ENCODE measurements at regions not wholly inside any gene's neighbourhood (a gene's known extent, or its start where the extent isn't known, plus 50 kb on each side); places are given as distances from the start of the nearest gene placed in this dataset.
"Not testable (repeated sequence)": the region's sequence is repeated elsewhere in the genome, so short reads cannot be mapped to it uniquely, and the experiment has no call there.

GRCh38 chr5:91950328-91950727, 567.2 kb upstream of the ARRDC3 start:
- DNase-seq, result no peak

- DNase-seq, result no peak
These were observed 563.8 kb upstream of the ARRDC3 start for GRCh38 chr5:91946870-91947269.

- no peak for DNase-seq
These were observed 558.5 kb upstream of the ARRDC3 start for GRCh38 chr5:91941588-91941987.

- DNase-seq, result no peak
These were observed 555.3 kb upstream of the ARRDC3 start for GRCh38 chr5:91938441-91938840.

DNA sequence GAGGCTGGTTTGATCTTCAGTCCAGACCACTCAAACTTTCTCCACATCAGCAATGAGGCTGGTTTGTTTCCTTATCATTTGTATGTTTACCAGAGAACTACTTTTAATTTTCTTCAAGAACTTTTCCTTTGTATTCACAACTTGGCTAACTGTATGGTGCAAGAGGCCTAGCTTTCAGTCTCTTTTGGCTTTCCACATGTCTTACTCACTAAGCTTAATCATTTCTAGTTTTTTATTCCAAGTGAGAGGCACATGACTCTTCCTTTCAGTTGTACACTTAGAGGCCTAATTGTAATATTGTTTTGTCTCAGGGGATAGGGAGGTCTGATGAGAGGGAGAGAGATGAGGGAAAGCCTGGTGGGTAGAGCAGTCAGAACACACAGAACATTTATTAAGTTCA, 554.0 kb upstream of the ARRDC3 start:
- DNase-seq, result no peak

DNA sequence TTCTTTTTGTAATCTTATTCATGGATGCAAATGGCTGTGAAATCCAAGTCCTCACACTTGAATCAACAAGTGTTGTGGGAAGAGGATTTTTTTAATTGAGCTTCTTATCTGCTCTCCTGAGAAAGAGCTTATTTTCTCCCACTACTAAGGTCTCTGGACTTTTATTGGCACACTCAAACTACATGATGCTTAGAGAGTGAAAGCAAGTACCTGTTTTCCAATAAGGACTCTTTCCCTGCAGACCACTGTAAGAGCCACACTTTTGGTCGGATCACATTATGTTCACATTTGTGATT, 546.4 kb upstream of the ARRDC3 start:
- DNase-seq, result no peak

DNA sequence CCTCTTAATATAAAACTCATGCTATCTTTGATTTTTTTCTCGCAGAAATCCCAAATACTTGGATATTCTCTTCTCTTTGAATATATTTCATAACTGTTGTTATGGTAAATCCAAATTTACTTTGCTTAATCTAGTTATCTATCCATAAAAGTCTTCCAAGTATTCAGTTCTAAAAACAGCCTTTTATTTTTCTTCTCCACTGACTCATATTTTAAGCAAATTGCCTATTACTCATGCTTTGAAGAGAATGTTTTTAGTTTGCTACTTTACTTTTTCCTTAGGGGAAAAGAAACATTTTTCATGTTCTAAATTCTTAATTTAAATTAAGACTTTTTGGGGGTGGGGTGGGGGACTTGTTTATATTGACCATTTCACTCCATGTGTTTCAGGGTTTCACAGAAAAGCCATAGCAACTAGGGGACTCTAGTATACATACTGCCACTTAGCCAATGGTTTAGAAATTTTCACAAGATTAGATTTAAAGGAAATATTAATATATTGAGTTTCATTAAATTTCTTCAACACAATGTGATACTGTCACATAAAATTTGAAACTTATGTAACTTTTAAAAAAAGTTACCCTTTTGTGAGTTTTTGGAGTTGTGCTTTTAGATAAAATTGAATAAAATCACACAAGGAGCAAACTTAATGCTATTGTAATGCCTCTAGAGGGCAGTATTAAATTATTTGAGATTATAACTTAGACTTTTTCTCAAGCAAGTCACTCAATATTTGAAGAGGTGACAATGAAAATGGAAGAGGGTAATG, 545.8 kb upstream of the ARRDC3 start:
- no peak for DNase-seq

- DNase-seq, result no peak
These were observed 544.3 kb upstream of the ARRDC3 start for GRCh38 chr5:91927439-91927838.

DNA sequence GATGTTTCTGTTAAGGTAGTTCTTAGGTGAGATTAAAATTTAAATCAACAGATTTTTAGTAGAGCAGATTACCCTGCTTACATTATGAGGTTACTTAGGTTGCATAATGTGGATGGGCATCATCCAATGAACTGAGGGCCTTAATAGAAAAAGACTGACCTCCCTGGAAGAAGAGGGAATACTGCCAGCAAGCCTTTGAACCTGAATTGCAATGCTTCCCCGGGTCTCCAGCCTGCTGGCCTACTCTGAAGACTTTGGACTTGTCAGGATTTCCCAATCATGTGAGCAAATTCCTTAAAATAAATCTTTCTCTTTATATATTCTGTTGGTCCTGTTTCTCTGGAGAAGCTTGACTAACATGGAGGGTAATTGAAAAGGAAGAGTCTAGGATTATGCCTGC, 542.1 kb upstream of the ARRDC3 start:
- DNase-seq, result no peak

DNA sequence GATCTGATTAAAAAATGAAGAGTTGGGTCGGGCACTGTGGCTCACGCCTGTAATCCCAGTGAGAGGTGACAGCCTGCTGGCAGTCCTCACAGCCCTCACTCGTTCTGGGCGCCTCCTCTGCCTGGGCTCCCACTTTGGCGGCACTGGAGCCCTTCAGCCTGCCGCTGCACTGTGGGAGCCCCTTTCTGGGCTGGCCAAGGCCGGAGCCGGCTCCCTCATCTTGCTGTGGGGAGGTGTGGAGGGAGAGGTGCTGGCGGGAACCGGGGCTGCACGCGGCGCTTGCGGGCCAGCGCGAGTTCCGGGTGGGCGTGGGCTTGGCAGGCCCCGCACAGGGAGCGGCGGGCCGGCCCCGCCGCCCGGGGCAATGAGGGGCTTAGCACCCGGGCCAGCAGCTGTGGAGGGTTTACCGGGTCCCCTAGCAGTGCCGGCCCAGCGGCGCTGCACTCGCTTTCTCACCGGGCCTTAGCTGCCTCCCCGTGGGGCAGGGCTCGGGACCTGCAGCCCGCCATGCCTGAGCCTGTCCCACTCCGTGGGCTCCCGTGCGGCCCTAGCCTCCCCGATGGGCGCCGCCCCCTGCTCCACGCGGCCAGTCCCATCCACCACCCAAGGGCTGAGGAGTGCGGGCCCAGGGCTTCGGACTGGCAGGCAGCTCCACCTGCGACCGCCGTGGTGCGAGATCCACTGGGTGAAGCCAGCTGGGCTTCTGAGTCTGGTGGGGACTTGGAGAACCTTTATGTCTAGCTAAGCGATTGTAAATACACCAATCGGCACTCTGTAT, 534.1 kb upstream of the ARRDC3 start:
- not testable (repeated sequence) for DNase-seq

GRCh38 chr5:91910655-91911054, 527.5 kb upstream of the ARRDC3 start:
- no peak for DNase-seq

DNA sequence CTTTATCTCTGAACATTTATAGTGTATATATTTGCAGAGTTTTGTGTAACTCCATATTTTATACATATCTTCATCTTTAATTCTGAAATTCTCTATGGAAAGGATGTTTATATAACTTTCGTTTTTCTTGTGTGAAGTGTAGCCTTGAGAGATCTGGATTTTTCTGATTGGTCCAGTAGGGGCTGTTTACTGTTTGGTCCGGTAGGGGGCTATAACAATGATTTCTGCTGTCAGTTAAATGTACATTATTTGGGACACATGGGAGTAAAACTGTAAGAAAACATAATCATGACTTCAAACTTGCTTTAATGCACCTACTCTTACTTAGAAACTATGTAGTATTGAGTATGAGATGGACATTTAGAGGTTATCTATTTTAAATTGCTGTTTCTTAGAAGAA, 527.1 kb upstream of the ARRDC3 start:
- DNase-seq, result no peak

- DNase-seq, result no peak
These were observed 523.4 kb upstream of the ARRDC3 start for GRCh38 chr5:91906494-91906893.

GRCh38 chr5:91906027-91906426, 522.9 kb upstream of the ARRDC3 start:
- DNase-seq, result no peak

DNA sequence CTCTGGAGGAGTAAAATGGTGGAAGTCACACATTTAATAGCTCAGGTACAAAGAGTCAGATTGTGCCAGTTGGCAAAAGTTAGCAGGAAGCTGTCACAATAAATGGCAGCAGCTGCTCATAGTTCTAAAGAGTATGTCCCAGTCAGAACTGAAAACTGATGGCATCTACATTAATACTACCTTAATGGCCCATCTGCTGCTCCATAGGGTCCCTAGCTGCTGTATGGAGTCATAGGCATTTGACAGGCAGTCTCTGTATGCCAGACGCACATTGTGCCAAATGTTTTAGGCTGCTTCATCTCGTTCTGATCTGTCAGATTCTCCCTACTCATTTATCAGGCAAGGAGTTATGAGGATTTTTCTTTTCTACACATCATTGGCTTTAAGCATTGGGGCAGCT, 515.8 kb upstream of the ARRDC3 start:
- DNase-seq, result no peak

GRCh38 chr5:91898019-91898418, 514.9 kb upstream of the ARRDC3 start:
- DNase-seq, result no peak

GRCh38 chr5:91888810-91889209, 505.7 kb upstream of the ARRDC3 start:
- no peak for DNase-seq

DNA sequence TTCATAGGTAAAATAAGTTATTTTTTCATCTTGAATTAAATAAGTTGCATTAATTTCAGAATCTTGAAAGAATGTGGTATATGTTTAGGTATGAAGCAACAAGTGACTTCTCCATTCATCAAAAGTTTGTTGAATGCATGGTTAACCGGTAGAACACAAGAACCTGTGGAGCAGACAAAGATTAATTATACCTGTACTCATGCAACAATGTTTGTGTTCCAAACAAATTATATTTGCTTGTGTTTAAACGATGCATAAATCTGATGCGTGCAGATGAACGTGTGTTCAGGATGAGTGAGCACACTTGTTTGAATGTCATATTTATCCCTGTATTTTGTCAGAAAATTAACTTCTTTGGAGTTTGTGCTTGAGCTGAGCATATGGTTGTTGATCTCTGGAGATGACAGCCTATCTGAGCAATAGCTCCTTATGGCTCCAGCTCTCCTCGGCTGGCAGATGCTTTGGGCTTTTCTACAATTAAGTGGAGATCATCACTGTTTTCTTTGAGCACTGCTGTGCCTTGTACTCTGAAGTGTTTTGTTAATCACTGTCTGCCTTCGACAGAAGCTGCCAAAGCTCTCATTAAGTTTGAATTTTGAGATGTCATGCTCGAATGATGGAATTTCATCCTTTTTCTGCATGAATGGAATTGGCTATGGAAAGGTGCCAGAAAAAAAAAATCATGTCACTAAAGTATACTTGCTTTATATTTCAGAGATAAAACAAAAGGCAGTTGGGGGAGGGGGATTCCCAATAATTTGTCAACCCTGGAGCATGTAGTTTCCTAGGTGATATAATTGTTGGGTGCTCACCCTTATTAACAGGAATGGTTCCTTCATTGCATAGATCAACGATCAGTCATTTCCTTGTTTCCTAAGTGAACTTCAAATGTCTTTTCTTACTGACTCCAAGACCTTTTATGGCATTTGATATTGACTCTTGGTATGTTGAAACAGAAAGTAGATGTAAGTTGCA, 502.5 kb upstream of the ARRDC3 start:
- DNase-seq, result no peak

DNA sequence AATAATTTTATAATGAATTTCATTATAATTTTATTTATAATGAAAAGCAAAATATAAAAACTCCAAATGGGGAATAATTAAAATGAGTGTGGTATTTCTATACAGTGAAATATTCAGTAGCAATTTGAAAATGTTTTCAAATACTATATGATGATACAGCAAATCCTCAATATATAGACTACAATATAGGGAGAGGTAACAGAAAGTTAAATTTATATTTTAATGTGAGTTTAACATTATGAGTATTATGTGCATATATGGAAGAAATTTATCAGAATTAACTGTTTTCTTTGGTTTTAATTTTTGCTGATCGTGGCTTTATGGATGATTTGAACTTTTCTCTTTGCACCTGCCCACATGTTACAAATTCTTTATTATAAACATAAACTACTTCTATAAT, 500.9 kb upstream of the ARRDC3 start:
- no peak for DNase-seq

GRCh38 chr5:91875196-91875779, 492.2 kb upstream of the ARRDC3 start:
- DNase-seq, result no peak

- DNase-seq, result no peak
These were observed 484.7 kb upstream of the ARRDC3 start for GRCh38 chr5:91867799-91868198.

DNA sequence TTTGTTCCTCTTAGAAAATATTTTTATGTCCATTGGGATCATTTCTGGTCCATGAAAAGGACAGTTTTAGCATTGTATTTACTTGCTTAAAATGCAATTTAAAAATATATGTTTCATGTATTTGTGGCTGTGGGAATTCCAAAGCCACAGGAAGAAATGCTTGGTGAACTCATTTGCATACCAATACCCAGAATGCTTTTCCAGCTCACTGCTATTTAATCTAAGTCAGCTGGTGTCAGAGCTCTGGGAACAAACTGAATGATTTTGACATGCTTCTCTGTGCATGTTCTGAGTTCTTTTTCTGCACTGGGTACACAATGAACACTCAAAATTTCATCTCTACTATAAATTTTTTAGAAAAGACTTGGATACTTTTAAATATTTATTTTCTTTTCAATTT, 482.8 kb upstream of the ARRDC3 start:
- no peak for DNase-seq

DNA sequence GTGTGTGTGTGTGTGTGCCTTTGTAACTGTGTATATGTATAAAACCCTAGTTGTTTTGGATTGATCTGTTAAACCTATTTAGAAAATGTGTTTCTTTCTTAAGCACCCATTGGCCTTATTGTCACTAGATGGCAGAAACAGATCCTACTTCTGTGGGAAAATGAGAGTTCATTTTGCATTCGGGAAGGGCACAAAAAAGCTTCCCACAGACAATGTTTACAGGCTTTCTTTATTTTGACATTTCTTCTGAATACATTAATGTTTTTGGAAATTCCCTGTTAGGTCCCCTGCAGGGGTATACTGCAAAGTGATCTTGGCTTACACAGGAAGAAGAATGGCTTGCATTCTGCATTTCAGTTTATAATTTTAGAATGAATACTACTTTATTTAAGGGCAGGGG, 481.8 kb upstream of the ARRDC3 start:
- DNase-seq, result no peak
